Naive B cell (primary cell): ENCODE measurements at regions not wholly inside any gene's neighbourhood (a gene's known extent, or its start where the extent isn't known, plus 50 kb on each side); places are given as distances from the start of the nearest gene placed in this dataset.
"Not testable (repeated sequence)": the region's sequence is repeated elsewhere in the genome, so short reads cannot be mapped to it uniquely, and the experiment has no call there.

Source experiments
- ATAC-seq, 2 donors: fragments of 150-1000 bp; cut with Tn5 transposase; 2 replicates each; pipeline ENCODE4 v1.10.0; 2021; ENCODE audit warnings: low read depth in 2 of 2, mild to moderate bottlenecking in 2 of 2, moderate library complexity in 2 of 2
- DNase-seq: peaks from one replicate; pipeline ENCODE4 v3.0.0; 2022
- H3K27ac Mint-ChIP-seq, 6 donors: one replicate each; pipeline ENCODE4 v1.8.0; 2020 to 2022; ENCODE audit warnings: mild to moderate bottlenecking in 6 of 6, mixed read lengths in 6 of 6, moderate library complexity in 5 of 6, inconsistent platforms in 2 of 6
- H3K27me3 Mint-ChIP-seq, 3 donors: one replicate each; pipeline ENCODE4 v1.8.0; 2021 to 2022; ENCODE audit warnings: mixed read lengths in 3 of 3, mild to moderate bottlenecking in 1 of 3
- H3K36me3 Mint-ChIP-seq, 2 donors: one replicate each; pipeline ENCODE4 v1.8.0; 2020 to 2022; ENCODE audit warnings: mixed read lengths in 2 of 2, inconsistent platforms in 1 of 2, mild to moderate bottlenecking in 1 of 2
- H3K4me1 Mint-ChIP-seq, 3 donors: one replicate each; pipeline ENCODE4 v1.8.0; 2020 to 2022; ENCODE audit warnings: mixed read lengths in 3 of 3, inconsistent platforms in 1 of 3, mild to moderate bottlenecking in 1 of 3, moderate library complexity in 1 of 3
- H3K4me3 Mint-ChIP-seq, 8 donors: one replicate each; pipeline ENCODE4 v1.8.0; 2020 to 2022; ENCODE audit warnings: mild to moderate bottlenecking in 8 of 8, mixed read lengths in 8 of 8, moderate library complexity in 8 of 8, inconsistent platforms in 2 of 8
- H3K9me3 Mint-ChIP-seq, 7 donors: one replicate each; pipeline ENCODE4 v1.8.0; 2020 to 2022; ENCODE audit warnings: mixed read lengths in 7 of 7, mild to moderate bottlenecking in 5 of 7, inconsistent platforms in 2 of 7, moderate library complexity in 1 of 7

DNA sequence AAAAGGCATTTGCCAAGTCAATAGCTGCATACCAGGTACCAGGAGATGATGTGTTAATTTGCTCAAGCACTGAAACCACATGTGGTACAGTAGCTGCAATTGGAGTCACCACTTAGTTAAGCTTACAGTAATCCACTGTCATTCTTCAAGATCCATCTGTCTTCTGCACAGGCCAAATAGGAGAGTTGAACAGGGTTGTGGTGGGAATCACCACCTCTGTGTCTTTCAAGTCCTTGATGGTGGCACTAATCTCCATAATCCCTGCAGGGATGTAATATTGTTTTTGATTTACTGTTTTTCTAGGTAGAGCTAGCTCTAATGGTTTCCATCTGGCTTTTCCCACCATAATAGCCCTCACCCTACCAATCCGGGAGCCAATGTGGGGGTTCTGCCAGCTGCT, 91.9 kb downstream of the FCRL5 start:
- Mint-ChIP-seq H3K4me3 (no peak overlapping the region), H3K27me3 (peaks cover 22 to 24% (median 23%) of the 10 kb centered on the region in 3 donors), H3K9me3 (no peaks in the 10 kb centered on the region), H3K36me3 (no peaks in the 10 kb centered on the region), H3K4me1 (no peaks in the 10 kb centered on the region), H3K27ac (no peak overlapping the region)
- ATAC-seq (no peak), DNase-seq (no peak)

GRCh38 chr1:157457279-157457678, 95.0 kb downstream of the FCRL5 start:
- Mint-ChIP-seq H3K27ac (no peak overlapping the region), H3K4me1 (no peaks in the 10 kb centered on the region), H3K27me3 (peaks cover 20 to 24% (median 22%) of the 10 kb centered on the region in 3 donors), H3K36me3 (no peaks in the 10 kb centered on the region), H3K4me3 (no peak overlapping the region), H3K9me3 (no peaks in the 10 kb centered on the region)
- DNase-seq: no peak
- ATAC-seq: no peak

GRCh38 chr1:157455318-157455717, 97.0 kb downstream of the FCRL5 start:
- no peaks in the 10 kb centered on the region for H3K4me1 Mint-ChIP-seq
- no peak for DNase-seq
- ATAC-seq: no peak
- no peaks in the 10 kb centered on the region for H3K9me3 Mint-ChIP-seq
- peaks cover 13 to 31% (median 22%) of the 10 kb centered on the region in 3 donors for H3K27me3 Mint-ChIP-seq
- H3K36me3 Mint-ChIP-seq: no peaks in the 10 kb centered on the region
- H3K27ac Mint-ChIP-seq: no peak overlapping the region
- no peak overlapping the region for H3K4me3 Mint-ChIP-seq

GRCh38 chr1:157450106-157450505, 102.2 kb downstream of the FCRL5 start:
- Mint-ChIP-seq H3K4me3 (no peak overlapping the region), H3K36me3 (no peaks in the 10 kb centered on the region), H3K27me3 (peaks cover 0 to 19% (median 0%) of the 10 kb centered on the region in 3 donors), H3K4me1 (no peaks in the 10 kb centered on the region), H3K9me3 (no peaks in the 10 kb centered on the region), H3K27ac (no peak overlapping the region)
- DNase-seq (no peak), ATAC-seq (no peak)

DNA sequence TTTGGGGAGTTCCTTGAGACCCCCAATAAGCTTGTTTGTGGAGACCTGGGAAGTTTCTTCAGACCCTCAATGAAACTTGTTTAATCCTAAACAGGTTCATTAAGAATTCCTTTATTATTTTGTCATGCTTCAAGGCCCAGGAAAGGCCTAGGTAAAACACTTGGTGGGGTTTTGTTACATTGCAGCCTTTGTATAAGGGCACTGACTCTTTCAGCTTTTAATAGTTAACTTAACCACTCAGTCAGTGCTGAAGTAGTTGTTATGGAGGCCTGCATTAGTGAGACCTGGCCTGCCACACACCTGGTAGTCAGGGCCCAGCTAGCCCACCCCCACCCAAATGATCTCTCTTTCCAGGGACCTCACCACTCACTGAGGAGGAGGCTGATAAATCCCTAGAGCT, 103.7 kb downstream of the FCRL5 start:
- Mint-ChIP-seq H3K27me3 (peaks cover 0 to 15% (median 0%) of the 10 kb centered on the region in 3 donors), H3K36me3 (no peaks in the 10 kb centered on the region), H3K27ac (no peak overlapping the region), H3K9me3 (no peaks in the 10 kb centered on the region), H3K4me3 (no peak overlapping the region), H3K4me1 (no peaks in the 10 kb centered on the region)
- ATAC-seq: no peak
- no peak for DNase-seq

DNA sequence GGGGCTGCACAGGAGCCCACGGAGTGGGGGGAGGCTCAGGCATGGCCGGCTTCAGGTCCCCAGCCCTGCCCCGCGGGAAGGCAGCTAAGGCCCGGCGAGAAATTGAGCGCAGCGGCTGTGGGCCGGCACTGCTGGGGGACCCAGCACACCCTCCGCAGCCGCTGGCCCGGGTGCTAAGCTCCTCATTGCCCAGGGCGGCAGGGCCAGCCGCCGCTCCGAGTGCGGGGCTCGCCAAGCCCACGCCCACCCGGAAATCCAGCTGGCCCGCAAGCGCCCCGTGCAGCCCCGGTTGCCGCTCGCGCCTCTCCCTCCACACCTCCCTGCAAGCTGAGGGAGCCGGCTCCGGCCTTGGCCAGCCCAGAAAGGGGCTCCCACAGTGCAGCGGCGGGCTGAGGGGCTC, 106.0 kb downstream of the FCRL5 start:
- H3K4me1 Mint-ChIP-seq, ATAC-seq, DNase-seq, H3K36me3 Mint-ChIP-seq, H3K27me3 Mint-ChIP-seq, H3K27ac Mint-ChIP-seq, H3K4me3 Mint-ChIP-seq, H3K9me3 Mint-ChIP-seq: not testable (repeated sequence)

DNA sequence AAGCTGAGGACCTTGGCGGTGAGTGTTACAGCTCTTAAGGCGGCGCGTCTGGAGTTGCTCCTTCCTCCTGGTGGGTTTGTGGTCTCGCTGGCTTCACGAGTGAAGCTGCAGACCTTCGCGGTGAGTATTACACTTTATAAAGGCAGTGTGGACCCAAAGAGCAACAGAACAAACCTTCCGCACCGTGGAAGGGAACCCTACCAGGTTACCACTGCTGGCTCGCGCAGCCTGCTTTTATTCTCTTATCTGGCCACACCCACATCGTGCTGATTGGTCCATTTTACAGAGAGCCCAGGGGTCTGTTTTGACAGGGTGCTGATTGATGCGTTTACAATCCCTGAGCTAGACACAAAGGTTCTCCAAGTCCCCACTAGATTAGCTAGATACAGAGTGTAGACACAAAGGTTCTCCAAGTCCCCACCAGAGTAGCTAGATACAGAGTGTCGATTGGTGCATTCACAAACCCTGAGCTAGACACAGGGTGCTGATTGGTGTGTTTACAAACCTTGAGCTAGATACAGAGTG, 106.6 kb downstream of the FCRL5 start:
- not testable (repeated sequence) for DNase-seq, H3K4me3 Mint-ChIP-seq, ATAC-seq, H3K27ac Mint-ChIP-seq, H3K27me3 Mint-ChIP-seq, H3K4me1 Mint-ChIP-seq, H3K9me3 Mint-ChIP-seq, H3K36me3 Mint-ChIP-seq

GRCh38 chr1:157442065-157442464, 110.2 kb downstream of the FCRL5 start:
- Mint-ChIP-seq H3K36me3 (no peaks in the 10 kb centered on the region), H3K4me1 (no peaks in the 10 kb centered on the region), H3K4me3 (no peak overlapping the region), H3K27ac (no peak overlapping the region), H3K9me3 (peaks cover 0 to 1% (median 0%) of the 10 kb centered on the region in 7 donors), H3K27me3 (peaks cover 0 to 10% (median 6%) of the 10 kb centered on the region in 3 donors)
- DNase-seq: no peak
- ATAC-seq: no peak

GRCh38 chr1:157439302-157439954, 112.9 kb downstream of the FCRL5 start:
- H3K9me3 Mint-ChIP-seq: peaks cover 0 to 1% (median 0%) of the 10 kb centered on the region in 7 donors
- no peaks in the 10 kb centered on the region for H3K36me3 Mint-ChIP-seq
- H3K27ac Mint-ChIP-seq: peak overlapping the region in 1 of 6 donors; percentile 48
- ATAC-seq (no peak), DNase-seq (no peak)
- no peak overlapping the region for H3K4me3 Mint-ChIP-seq
- no peaks in the 10 kb centered on the region for H3K4me1 Mint-ChIP-seq
- H3K27me3 Mint-ChIP-seq: peaks cover 10 to 18% (median 10%) of the 10 kb centered on the region in 3 donors

DNA sequence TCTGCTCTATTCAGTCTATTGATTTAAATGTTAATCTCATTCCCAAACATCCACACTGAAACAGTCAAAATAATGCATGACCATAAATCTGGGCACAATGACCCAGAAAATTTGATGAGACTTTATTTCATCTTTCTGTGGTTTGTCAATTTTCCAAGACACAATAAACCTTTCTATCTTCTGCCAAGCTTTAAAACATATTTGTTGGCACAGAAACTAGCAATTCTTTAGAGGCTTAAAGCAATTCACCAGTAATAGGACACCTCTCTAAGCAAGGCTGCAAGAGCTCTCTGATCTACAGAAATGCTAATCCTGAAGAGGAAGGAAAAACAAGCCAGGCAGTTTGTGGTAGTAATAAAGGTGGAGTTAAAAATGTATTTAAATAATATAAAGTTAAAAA, 113.7 kb downstream of the FCRL5 start:
- Mint-ChIP-seq H3K36me3 (no peaks in the 10 kb centered on the region), H3K27ac (no peak overlapping the region), H3K4me3 (no peak overlapping the region), H3K27me3 (peaks cover 18 to 19% (median 18%) of the 10 kb centered on the region in 3 donors), H3K4me1 (no peaks in the 10 kb centered on the region), H3K9me3 (peaks cover 0 to 1% (median 0%) of the 10 kb centered on the region in 7 donors)
- ATAC-seq (no peak), DNase-seq (no peak)

DNA sequence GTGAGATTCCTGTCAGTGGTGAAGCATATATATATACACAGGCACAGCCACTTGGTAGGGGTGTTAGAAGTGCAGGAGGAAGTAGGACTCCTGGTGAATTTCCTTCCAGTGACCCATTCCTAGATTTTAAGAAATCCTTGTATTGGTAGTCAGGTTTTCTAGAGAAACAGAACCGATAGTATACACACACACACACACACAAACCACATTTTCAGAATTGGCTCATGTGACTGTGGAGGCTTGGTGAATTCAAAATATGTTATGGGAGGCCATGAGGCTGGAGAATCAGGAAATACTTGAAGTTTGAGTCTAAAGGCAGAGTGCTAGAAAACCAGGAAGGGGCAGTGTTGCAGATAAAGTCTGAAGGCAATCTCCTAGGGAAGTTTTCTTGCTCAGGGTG, 114.2 kb downstream of the FCRL5 start:
- ATAC-seq (no peak), DNase-seq (no peak)
- H3K9me3 Mint-ChIP-seq: peaks cover 0 to 1% (median 0%) of the 10 kb centered on the region in 7 donors

GRCh38 chr1:157437296-157437695, 115.0 kb downstream of the FCRL5 start:
- no peak for DNase-seq
- no peaks in the 10 kb centered on the region for H3K36me3 Mint-ChIP-seq

More for the DNA sequence above, 114.2 kb downstream of the FCRL5 start:
- H3K27ac Mint-ChIP-seq: no peak overlapping the region
- H3K4me1 Mint-ChIP-seq: no peaks in the 10 kb centered on the region
- peaks cover 19 to 23% (median 21%) of the 10 kb centered on the region in 3 donors for H3K27me3 Mint-ChIP-seq
- no peak overlapping the region for H3K4me3 Mint-ChIP-seq
- no peaks in the 10 kb centered on the region for H3K36me3 Mint-ChIP-seq

DNA sequence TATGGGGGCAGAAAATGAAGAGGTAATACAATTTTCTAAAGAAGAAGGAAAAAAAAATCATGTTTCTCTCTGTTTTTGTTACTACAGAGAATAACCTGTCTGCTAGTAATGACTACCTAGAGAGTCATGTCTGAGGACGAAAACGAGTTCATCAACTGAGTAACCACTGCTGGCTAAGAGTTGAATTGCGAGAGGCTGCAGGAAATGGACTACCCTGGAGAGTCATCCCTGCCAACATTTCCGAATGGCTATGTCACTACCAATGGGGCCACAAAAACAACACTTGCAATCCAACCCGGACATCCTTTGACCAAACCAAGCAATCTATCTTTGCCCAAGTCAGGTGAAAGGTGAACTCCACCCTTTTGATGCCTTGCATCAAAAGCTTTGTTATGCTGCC, 120.6 kb downstream of the FCRL5 start:
- Mint-ChIP-seq H3K4me3 (no peak overlapping the region), H3K27ac (no peak overlapping the region), H3K36me3 (no peaks in the 10 kb centered on the region), H3K9me3 (no peaks in the 10 kb centered on the region), H3K27me3 (peaks cover 9 to 27% (median 21%) of the 10 kb centered on the region in 3 donors), H3K4me1 (no peaks in the 10 kb centered on the region)
- no peak for DNase-seq
- ATAC-seq: no peak

More at GRCh38 chr1:157437296-157437695, 115.0 kb downstream of the FCRL5 start:
- Mint-ChIP-seq H3K4me1 (no peaks in the 10 kb centered on the region), H3K9me3 (peaks cover 0 to 1% (median 0%) of the 10 kb centered on the region in 7 donors), H3K4me3 (no peak overlapping the region), H3K27ac (peak overlapping the region in 1 of 6 donors; percentile 36), H3K27me3 (peaks cover 19 to 27% (median 21%) of the 10 kb centered on the region in 3 donors)
- ATAC-seq: no peak

DNA sequence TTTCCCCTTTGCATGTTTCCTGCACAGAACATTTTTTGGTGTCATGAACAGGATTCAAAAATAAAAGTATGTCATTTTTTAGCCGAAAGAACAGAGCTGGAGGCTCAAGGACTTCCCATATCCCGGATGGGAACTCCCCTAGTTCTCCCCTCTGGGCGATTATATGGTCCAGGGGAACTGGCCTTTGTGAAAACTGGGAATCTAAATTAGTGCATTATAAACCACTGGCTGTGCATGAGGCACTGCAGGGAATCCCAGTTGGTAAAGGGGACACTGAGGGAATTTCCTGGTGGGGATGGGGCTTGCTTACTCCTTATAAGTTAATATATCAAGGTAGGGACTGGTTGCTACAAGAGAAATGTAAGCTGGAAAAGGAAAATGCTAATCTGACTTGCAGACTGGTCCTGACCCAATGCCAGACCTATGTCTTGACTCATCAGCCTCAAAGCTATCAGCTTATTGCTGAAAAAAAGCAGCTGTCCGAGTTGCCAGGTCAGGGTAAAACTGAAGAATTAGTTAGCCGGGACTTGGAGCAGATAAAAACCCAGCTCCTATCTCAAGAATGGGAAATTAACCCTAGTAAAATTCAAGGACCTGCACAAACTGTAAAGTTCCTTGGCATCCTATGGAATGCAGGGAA, 122.6 kb downstream of the FCRL5 start:
- ATAC-seq (no peak), DNase-seq (no peak)
- H3K4me3 Mint-ChIP-seq: no peak overlapping the region
- H3K9me3 Mint-ChIP-seq: no peaks in the 10 kb centered on the region
- no peaks in the 10 kb centered on the region for H3K36me3 Mint-ChIP-seq
- H3K27me3 Mint-ChIP-seq: peaks cover 4 to 19% (median 14%) of the 10 kb centered on the region in 3 donors
- no peak overlapping the region for H3K27ac Mint-ChIP-seq
- no peaks in the 10 kb centered on the region for H3K4me1 Mint-ChIP-seq
